C4-2B (cell line): ENCODE measurements at regions not wholly inside any gene's neighbourhood (a gene's known extent, or its start where the extent isn't known, plus 50 kb on each side); places are given as distances from the start of the nearest gene placed in this dataset.

Source experiments
- H3K27ac ChIP-seq: fragments of 450-650 bp; 2 replicates; pipeline ENCODE4 v1.5.1; 2017
- CTCF ChIP-seq: fragments of 450-650 bp; conservative IDR thresholded peaks from 2 replicates; pipeline ENCODE4 v1.5.1; 2017; ENCODE audit warnings: mild to moderate bottlenecking
- ZFX ChIP-seq: fragments of 450-650 bp; IDR thresholded peaks from 2 replicates; pipeline ENCODE4 v1.6.1; 2017

DNA sequence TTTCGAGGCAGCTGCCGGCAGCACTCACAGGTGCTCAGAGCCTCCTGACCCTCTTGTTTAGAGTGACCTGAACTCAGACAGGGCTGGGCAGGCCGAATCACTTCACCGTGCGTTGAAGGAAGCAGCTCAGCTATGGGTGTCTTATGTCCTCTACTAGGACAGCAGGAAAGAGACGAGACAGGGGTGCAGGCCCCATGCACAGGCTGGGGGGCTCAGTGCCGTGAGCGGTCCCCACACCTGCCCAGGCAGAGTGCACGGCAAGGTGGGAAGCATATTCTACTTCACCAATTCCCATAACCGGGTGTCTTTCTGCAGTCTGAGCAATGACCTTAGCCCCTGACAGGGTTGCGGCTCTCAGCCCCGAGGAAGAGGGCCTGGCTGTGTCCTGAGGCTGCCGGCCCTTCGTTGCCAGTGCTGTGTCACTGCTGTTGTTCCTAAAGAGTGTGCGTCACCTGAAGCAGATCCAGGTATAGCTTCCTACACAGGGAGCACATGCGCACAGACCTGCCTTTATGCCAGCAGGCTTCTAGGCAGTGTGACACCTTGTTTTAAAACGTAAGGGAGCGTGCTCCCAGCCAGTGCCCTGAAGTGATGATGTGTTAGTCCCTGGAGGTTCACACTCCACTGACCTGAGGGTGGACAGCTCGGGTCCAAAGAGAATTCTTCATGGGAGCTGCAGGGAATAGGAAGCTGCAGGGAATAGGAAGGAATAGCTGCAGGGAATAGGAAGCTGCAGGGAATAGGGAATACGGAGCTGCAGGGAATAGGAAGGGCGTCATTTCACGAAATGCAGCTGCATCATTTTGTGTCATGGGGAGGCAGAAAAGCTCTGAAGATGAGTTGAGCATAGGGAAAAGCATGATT lies 207.9 kb upstream of the SALL3 start:
- TF ChIP-seq CTCF (no peak), ZFX (no peak)
- H3K27ac ChIP-seq: no peak overlapping the region

- no peak overlapping the region for H3K27ac ChIP-seq
- TF ChIP-seq CTCF (no peak), ZFX (no peak)
These were observed 207.0 kb upstream of the SALL3 start for GRCh38 chr18:78772360-78773302.

GRCh38 chr18:78773303-78773755 lies 206.3 kb upstream of the SALL3 start:
- no peak overlapping the region for H3K27ac ChIP-seq
- TF ChIP-seq ZFX (no peak), CTCF (no peak)

GRCh38 chr18:78773819-78774218 lies 205.8 kb upstream of the SALL3 start:
- TF ChIP-seq ZFX (no peak), CTCF (no peak)
- no peak overlapping the region for H3K27ac ChIP-seq

- TF ChIP-seq ZFX (no peak), CTCF (no peak)
- H3K27ac ChIP-seq: no peak overlapping the region
These were observed 204.9 kb upstream of the SALL3 start for GRCh38 chr18:78774741-78775141.

- H3K27ac ChIP-seq: no peak overlapping the region
- TF ChIP-seq ZFX: no peak
- no peak for TF ChIP-seq CTCF
These were observed 203.5 kb upstream of the SALL3 start for GRCh38 chr18:78776151-78776550.
